Lung (tissue), 11 donors: ENCODE measurements at regions not wholly inside any gene's neighbourhood (a gene's known extent, or its start where the extent isn't known, plus 50 kb on each side); places are given as distances from the start of the nearest gene placed in this dataset.

ENCODE experiments used
- ATAC-seq: fragments of 200-7000 bp; cut with Tn5 transposase; one replicate; pipeline ENCODE4 v1.9.1; 2020; ENCODE audit warnings: moderate number of reproducible peaks; ENCODE audit not compliant: insufficient read depth, low FRiP score
- DNase-seq, 3 donors: peaks; one replicate each; pipeline ENCODE4 v3.0.0-alpha.2; 2013 to 2017
- H3K27ac ChIP-seq, 2 donors: one replicate each; pipeline ENCODE4 v1.5.1; 2013; ENCODE audit warnings: mild to moderate bottlenecking in 2 of 2, moderate library complexity in 2 of 2, control low read depth in 1 of 2, inconsistent platforms in 1 of 2, low read depth in 1 of 2, low read length in 1 of 2
- H3K27me3 ChIP-seq, 3 donors: one replicate each; pipeline ENCODE4 v1.5.1; 2013; ENCODE audit warnings: low read length in 2 of 3; ENCODE audit not compliant: control insufficient read depth in 3 of 3, insufficient read depth in 3 of 3
- H3K36me3 ChIP-seq, 4 donors: one replicate each; pipeline ENCODE4 v1.5.1; 2013; ENCODE audit warnings: low read length in 4 of 4, mild to moderate bottlenecking in 1 of 4, moderate library complexity in 1 of 4; ENCODE audit not compliant: control insufficient read depth in 4 of 4, insufficient read depth in 4 of 4
- H3K4me1 ChIP-seq, 5 donors: one replicate each; pipeline ENCODE4 v1.5.1; 2013; ENCODE audit warnings: low read length in 5 of 5, mild to moderate bottlenecking in 2 of 5, moderate library complexity in 1 of 5; ENCODE audit not compliant: control insufficient read depth in 5 of 5, insufficient read depth in 5 of 5
- H3K4me3 ChIP-seq: one replicate; pipeline ENCODE4 v1.5.1; 2013; ENCODE audit warnings: mild to moderate bottlenecking, control low read depth, moderate library complexity
- H3K9ac ChIP-seq, 2 donors: one replicate each; pipeline ENCODE4 v1.5.1; 2013; ENCODE audit warnings: low read length in 2 of 2, control low read depth in 1 of 2; ENCODE audit not compliant: insufficient read depth in 1 of 2
- H3K9me3 ChIP-seq, 4 donors: one replicate each; pipeline ENCODE4 v1.5.1; 2013; ENCODE audit warnings: low read length in 3 of 4, mild to moderate bottlenecking in 1 of 4, moderate library complexity in 1 of 4; ENCODE audit not compliant: control insufficient read depth in 4 of 4, insufficient read depth in 3 of 4
- CTCF ChIP-seq: IDR thresholded peaks from 2 replicates; pipeline ENCODE4 v1.5.1; 2012; ENCODE audit warnings: mild to moderate bottlenecking; ENCODE audit errors: control extremely low read depth, extremely low read depth
- WGBS, 2 donors: extraction: QIAGEN DNeasy Blood & Tissue Kit; methylation state at CpG; one replicate each; pipeline ENCODE4 v1.1.7; 2013; 5-methylcytosine and 5-hydroxymethylcytosine counted together
- donor health status: control.
- donor health status: control.
- donor health status: Bipolar disorder and iron deficiency.
- donor health status: healthy.
- donor health status: DM: yes; HTN: yes; CAD: no.

GRCh38 chr5:71886406-71886805, 167.3 kb downstream of the CARTPT start:
- peaks cover 0 to 3% (median 0%) of the 10 kb centered on the region in 3 donors for H3K27me3 ChIP-seq
- no peak overlapping the region for H3K9ac ChIP-seq
- peaks cover 0 to 9% (median 0%) of the 10 kb centered on the region in 5 donors for H3K4me1 ChIP-seq
- H3K9me3 ChIP-seq, result peaks cover 0 to 4% (median 0%) of the 10 kb centered on the region in 4 donors
- 94 to 95% methylated on average over 2 of the region's 2 CpGs for WGBS, 2 donors
- H3K4me3 ChIP-seq, result no peak overlapping the region
- ATAC-seq (no peak), DNase-seq (no peak)
- no peaks in the 10 kb centered on the region for H3K36me3 ChIP-seq
- H3K27ac ChIP-seq, result no peak overlapping the region
- no peak for TF ChIP-seq CTCF

GRCh38 chr5:71887680-71888079, 168.6 kb downstream of the CARTPT start:
- H3K4me1 ChIP-seq, result peaks cover 0 to 3% (median 0%) of the 10 kb centered on the region in 5 donors
- no peak overlapping the region for H3K4me3 ChIP-seq
- DNase-seq (peak in 2 of 3 donors; percentile 60 to 64), ATAC-seq (peak; percentile 58)
- no peak overlapping the region for H3K9ac ChIP-seq
- peak overlapping the region in 1 of 2 donors; percentile 41 for H3K27ac ChIP-seq
- WGBS, 2 donors, result 78 to 88% methylated on average over 2 of the region's 2 CpGs
- no peaks in the 10 kb centered on the region for H3K36me3 ChIP-seq
- peaks cover 0 to 3% (median 0%) of the 10 kb centered on the region in 3 donors for H3K27me3 ChIP-seq
- peaks cover 0 to 5% (median 0%) of the 10 kb centered on the region in 4 donors for H3K9me3 ChIP-seq
- TF ChIP-seq CTCF, result no peak

GRCh38 chr5:71891406-71891805, 172.3 kb downstream of the CARTPT start:
- Histone ChIP-seq H3K36me3 (no peaks in the 10 kb centered on the region), H3K9ac (no peak overlapping the region), H3K4me3 (no peak overlapping the region), H3K9me3 (peaks cover 0 to 7% (median 0%) of the 10 kb centered on the region in 4 donors), H3K27me3 (no peaks in the 10 kb centered on the region), H3K27ac (peak overlapping the region in 1 of 2 donors; percentile 72), H3K4me1 (peaks cover 0 to 7% (median 0%) of the 10 kb centered on the region in 5 donors)
- WGBS, 2 donors, result 89 to 93% methylated on average over 1 of the region's 1 CpG
- DNase-seq (no peak), ATAC-seq (no peak)
- TF ChIP-seq CTCF, result no peak

- DNase-seq (peak in 1 of 3 donors; percentile 27), ATAC-seq (no peak)
- no peak for TF ChIP-seq CTCF
- Histone ChIP-seq H3K9me3 (peaks cover 0 to 7% (median 0%) of the 10 kb centered on the region in 4 donors), H3K4me1 (peaks cover 0 to 7% (median 0%) of the 10 kb centered on the region in 5 donors), H3K4me3 (no peak overlapping the region), H3K27ac (peak overlapping the region in 1 of 2 donors; percentile 72), H3K9ac (no peak overlapping the region), H3K36me3 (no peaks in the 10 kb centered on the region), H3K27me3 (no peaks in the 10 kb centered on the region)
- WGBS, 2 donors, result 51 to 71% methylated on average over 4 of the region's 4 CpGs
These were observed 172.8 kb downstream of the CARTPT start for GRCh38 chr5:71891856-71892255.
